Thymus (tissue), 11 donors: ENCODE measurements at regions not wholly inside any gene's neighbourhood (a gene's known extent, or its start where the extent isn't known, plus 50 kb on each side); places are given as distances from the start of the nearest gene placed in this dataset.

Experiments used
- DNase-seq, 9 donors: peaks; one replicate each; pipeline ENCODE4 v3.0.0-alpha.2; 2013; ENCODE audit warnings: low spot score in 9 of 9, low read depth in 6 of 9, missing footprints in 1 of 9
- H3K27ac ChIP-seq, 2 donors: one replicate each; pipeline ENCODE4 v1.5.1; 2013; ENCODE audit warnings: control low read depth in 1 of 2, low read depth in 1 of 2, low read length in 1 of 2, mild to moderate bottlenecking in 1 of 2, moderate library complexity in 1 of 2
- H3K27me3 ChIP-seq, 2 donors: one replicate each; pipeline ENCODE4 v1.5.1; 2013; ENCODE audit warnings: low read length in 1 of 2; ENCODE audit not compliant: control insufficient read depth in 2 of 2, insufficient read depth in 1 of 2
- H3K36me3 ChIP-seq, 2 donors: one replicate each; pipeline ENCODE4 v1.5.1; 2013; ENCODE audit warnings: low read length in 1 of 2, mild to moderate bottlenecking in 1 of 2, moderate library complexity in 1 of 2; ENCODE audit not compliant: control insufficient read depth in 2 of 2, insufficient read depth in 2 of 2
- H3K4me1 ChIP-seq, 2 donors: one replicate each; pipeline ENCODE4 v1.5.1; 2013; ENCODE audit warnings: low read length in 2 of 2; ENCODE audit not compliant: control insufficient read depth in 2 of 2, insufficient read depth in 2 of 2
- H3K4me3 ChIP-seq, 2 donors: one replicate each; pipeline ENCODE4 v1.5.1; 2013; ENCODE audit warnings: low read length in 2 of 2, control low read depth in 1 of 2, mild to moderate bottlenecking in 1 of 2
- H3K9me3 ChIP-seq, 2 donors: one replicate each; pipeline ENCODE4 v1.5.1; 2013; ENCODE audit warnings: low read length in 1 of 2, mild to moderate bottlenecking in 1 of 2; ENCODE audit not compliant: control insufficient read depth in 2 of 2, insufficient read depth in 1 of 2
- WGBS: extraction: QIAGEN DNeasy Blood & Tissue Kit; methylation state at CpG from one replicate; pipeline ENCODE4 v1.1.7; 2013; 5-methylcytosine and 5-hydroxymethylcytosine counted together
- donor health status: healthy.

DNA sequence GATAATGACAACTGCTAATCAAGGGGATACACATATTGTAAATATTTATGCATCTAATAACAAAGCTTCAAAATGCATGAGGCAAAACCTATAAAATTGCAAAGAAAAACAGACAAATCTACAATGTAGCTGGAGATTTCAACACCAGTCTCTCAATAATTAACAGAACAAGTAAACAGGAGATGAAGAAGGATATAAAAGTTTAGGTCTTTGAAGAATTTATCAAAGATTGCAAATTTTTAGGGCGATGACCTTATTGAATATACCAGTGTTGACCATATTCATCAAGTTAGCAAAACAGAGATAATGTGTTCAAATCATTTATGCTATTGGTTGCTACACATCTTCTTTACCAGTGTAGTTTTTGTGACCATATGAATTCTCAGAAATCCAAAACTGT lies 237.8 kb upstream of the SGK1 start:
- Histone ChIP-seq H3K36me3 (no peaks in the 10 kb centered on the region), H3K9me3 (no peaks in the 10 kb centered on the region), H3K4me1 (no peaks in the 10 kb centered on the region), H3K27me3 (no peaks in the 10 kb centered on the region), H3K4me3 (no peak overlapping the region), H3K27ac (no peak overlapping the region)
- 96% methylated on average over 1 of the region's 1 CpG for WGBS
- no peak for DNase-seq

- Histone ChIP-seq H3K27me3 (no peaks in the 10 kb centered on the region), H3K4me1 (no peaks in the 10 kb centered on the region), H3K27ac (no peak overlapping the region), H3K4me3 (no peak overlapping the region), H3K9me3 (no peaks in the 10 kb centered on the region), H3K36me3 (no peaks in the 10 kb centered on the region)
- 97% methylated on average over 3 of the region's 3 CpGs for WGBS
- no peak for DNase-seq
Observed at GRCh38 chr6:134553936-134554335, 236.0 kb upstream of the SGK1 start.

GRCh38 chr6:134551245-134551960 lies 233.5 kb upstream of the SGK1 start:
- no peaks in the 10 kb centered on the region for H3K27me3 ChIP-seq
- no peaks in the 10 kb centered on the region for H3K9me3 ChIP-seq
- H3K4me1 ChIP-seq, result no peaks in the 10 kb centered on the region
- 95% methylated on average over 6 of the region's 6 CpGs for WGBS
- H3K36me3 ChIP-seq, result no peaks in the 10 kb centered on the region
- H3K4me3 ChIP-seq, result no peak overlapping the region
- no peak overlapping the region for H3K27ac ChIP-seq
- no peak for DNase-seq

GRCh38 chr6:134550604-134551003 lies 232.7 kb upstream of the SGK1 start:
- DNase-seq, result no peak
- Histone ChIP-seq H3K36me3 (no peaks in the 10 kb centered on the region), H3K4me1 (no peaks in the 10 kb centered on the region), H3K9me3 (no peaks in the 10 kb centered on the region), H3K27me3 (no peaks in the 10 kb centered on the region), H3K27ac (no peak overlapping the region), H3K4me3 (no peak overlapping the region)
- WGBS, result 97% methylated on average over 3 of the region's 3 CpGs

GRCh38 chr6:134549854-134550253 lies 231.9 kb upstream of the SGK1 start:
- no peaks in the 10 kb centered on the region for H3K27me3 ChIP-seq
- H3K36me3 ChIP-seq, result no peaks in the 10 kb centered on the region
- no peaks in the 10 kb centered on the region for H3K4me1 ChIP-seq
- no peak overlapping the region for H3K27ac ChIP-seq
- H3K9me3 ChIP-seq, result no peaks in the 10 kb centered on the region
- no peak overlapping the region for H3K4me3 ChIP-seq
- no peak for DNase-seq

DNA sequence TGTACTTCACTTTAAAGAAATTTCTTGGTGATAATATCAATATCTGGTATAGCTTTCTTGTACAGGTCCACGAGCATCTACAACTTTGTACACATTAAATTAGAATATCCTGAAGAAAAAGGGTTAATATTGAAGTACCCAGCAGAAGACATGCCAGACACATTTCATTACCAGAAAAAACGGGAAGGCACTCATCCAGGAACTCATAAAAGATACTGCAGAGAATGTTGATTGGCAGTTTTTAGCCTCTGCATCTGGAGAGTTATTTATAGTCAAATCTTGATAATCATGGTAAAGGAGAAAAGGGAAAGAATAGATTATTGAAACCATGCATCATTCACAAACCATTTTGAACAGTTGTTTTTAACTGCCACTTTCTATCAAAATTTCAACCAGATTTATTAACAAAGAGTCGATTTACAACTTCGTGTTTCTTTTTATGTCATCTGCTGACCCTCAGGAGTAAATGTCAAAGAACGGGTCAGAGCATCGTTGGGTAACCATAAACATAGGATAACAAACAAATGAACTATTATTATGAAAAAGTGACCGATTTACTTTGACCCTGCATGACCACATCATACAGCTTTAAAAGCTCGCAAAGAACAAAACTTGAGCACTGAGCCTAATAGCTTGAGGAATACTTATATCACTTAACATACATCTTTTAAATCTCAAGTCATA lies 229.2 kb upstream of the SGK1 start:
- H3K27me3 ChIP-seq, result no peaks in the 10 kb centered on the region
- WGBS, result 93% methylated on average over 8 of the region's 8 CpGs
- H3K27ac ChIP-seq, result no peak overlapping the region
- no peaks in the 10 kb centered on the region for H3K36me3 ChIP-seq
- no peak for DNase-seq
- H3K9me3 ChIP-seq, result no peaks in the 10 kb centered on the region
- H3K4me1 ChIP-seq, result no peaks in the 10 kb centered on the region
- H3K4me3 ChIP-seq, result no peak overlapping the region

DNA sequence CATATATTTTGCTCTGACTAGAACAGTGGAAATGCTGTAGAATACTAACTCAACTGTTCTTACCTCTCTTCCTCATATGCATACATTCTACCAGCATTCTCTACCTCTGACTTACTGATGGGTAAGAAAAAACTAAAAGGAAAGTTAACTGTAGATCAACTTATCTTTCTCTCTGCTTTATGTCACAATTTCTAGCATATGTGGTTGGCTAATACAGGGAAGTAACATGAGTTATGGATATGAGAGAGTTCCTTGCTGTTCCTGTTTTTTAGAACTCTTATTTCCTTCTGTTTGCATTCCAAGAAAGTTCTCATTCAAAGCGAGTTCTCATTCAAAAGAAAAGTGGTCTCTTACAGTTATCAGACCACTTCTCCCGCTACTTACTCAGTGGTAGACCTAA lies 226.8 kb upstream of the SGK1 start:
- no peak for DNase-seq
- 89% methylated on average over 2 of the region's 2 CpGs for WGBS
- Histone ChIP-seq H3K27ac (no peak overlapping the region), H3K9me3 (no peaks in the 10 kb centered on the region), H3K4me3 (no peak overlapping the region), H3K4me1 (peaks cover 0 to 8% of the 10 kb centered on the region in 2 donors), H3K27me3 (no peaks in the 10 kb centered on the region), H3K36me3 (no peaks in the 10 kb centered on the region)

GRCh38 chr6:134543128-134543527 lies 225.2 kb upstream of the SGK1 start:
- Histone ChIP-seq H3K27me3 (no peaks in the 10 kb centered on the region), H3K27ac (no peak overlapping the region), H3K36me3 (no peaks in the 10 kb centered on the region), H3K9me3 (no peaks in the 10 kb centered on the region), H3K4me1 (peaks cover 0 to 9% of the 10 kb centered on the region in 2 donors), H3K4me3 (no peak overlapping the region)
- 82% methylated on average over 1 of the region's 1 CpG for WGBS
- no peak for DNase-seq

DNA sequence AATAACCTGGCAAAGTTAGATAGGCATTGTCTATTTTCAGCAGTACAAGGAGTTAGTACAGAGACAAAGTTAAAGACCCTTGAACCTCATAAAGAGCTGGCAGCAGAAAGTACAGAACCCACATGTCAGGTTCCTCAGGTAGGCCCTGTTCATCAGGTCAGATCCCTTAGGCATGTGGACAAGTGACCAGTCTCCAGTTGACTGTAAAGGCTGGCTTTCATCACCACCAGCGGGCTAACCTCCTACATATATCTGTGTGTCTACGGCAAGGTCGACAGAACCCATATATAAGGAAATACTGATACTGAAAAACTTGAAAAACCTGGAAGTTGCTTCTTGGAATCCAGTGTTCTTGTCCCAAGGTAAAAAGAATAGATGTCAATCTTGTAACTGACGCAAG lies 223.1 kb upstream of the SGK1 start:
- WGBS, result 95% methylated on average over 4 of the region's 4 CpGs
- Histone ChIP-seq H3K36me3 (no peaks in the 10 kb centered on the region), H3K27me3 (no peaks in the 10 kb centered on the region), H3K4me3 (no peak overlapping the region), H3K27ac (no peak overlapping the region), H3K9me3 (no peaks in the 10 kb centered on the region), H3K4me1 (peaks cover 0 to 9% of the 10 kb centered on the region in 2 donors)
- no peak for DNase-seq
